GM12874 (cell line): ENCODE measurements at regions not wholly inside any gene's neighbourhood (a gene's known extent, or its start where the extent isn't known, plus 50 kb on each side); places are given as distances from the start of the nearest gene placed in this dataset.

Experiments
- TF ChIP-seq, protein P1 (sequence below): IDR thresholded peaks from 2 replicates; pipeline ENCODE4 v1.5.1; 2011; ENCODE audit warnings: low read depth, mild to moderate bottlenecking, control low read depth, low read length, moderate library complexity; ENCODE audit not compliant: insufficient read depth

DNA sequence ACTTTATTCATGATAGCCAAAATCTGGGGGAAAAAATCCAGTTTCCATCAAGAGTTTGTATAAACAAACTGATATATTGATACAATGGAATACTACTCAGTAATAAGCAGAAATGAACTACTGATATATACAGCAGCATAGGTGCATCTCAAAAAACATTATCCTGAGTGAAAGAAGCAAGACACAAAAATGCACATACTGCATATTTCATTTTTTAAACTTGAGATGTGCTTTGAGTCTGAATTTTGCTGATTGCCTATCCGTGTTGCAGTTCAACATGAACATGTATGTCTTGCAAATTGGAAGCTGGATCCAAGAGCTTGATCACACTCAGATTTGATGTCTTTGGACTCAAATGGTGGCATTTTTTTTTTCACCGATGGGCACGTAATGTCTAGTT is 132.4 kb downstream of the TSEN15 start:
- TF ChIP-seq, protein P1, sequence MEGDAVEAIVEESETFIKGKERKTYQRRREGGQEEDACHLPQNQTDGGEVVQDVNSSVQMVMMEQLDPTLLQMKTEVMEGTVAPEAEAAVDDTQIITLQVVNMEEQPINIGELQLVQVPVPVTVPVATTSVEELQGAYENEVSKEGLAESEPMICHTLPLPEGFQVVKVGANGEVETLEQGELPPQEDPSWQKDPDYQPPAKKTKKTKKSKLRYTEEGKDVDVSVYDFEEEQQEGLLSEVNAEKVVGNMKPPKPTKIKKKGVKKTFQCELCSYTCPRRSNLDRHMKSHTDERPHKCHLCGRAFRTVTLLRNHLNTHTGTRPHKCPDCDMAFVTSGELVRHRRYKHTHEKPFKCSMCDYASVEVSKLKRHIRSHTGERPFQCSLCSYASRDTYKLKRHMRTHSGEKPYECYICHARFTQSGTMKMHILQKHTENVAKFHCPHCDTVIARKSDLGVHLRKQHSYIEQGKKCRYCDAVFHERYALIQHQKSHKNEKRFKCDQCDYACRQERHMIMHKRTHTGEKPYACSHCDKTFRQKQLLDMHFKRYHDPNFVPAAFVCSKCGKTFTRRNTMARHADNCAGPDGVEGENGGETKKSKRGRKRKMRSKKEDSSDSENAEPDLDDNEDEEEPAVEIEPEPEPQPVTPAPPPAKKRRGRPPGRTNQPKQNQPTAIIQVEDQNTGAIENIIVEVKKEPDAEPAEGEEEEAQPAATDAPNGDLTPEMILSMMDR = no peak

DNA sequence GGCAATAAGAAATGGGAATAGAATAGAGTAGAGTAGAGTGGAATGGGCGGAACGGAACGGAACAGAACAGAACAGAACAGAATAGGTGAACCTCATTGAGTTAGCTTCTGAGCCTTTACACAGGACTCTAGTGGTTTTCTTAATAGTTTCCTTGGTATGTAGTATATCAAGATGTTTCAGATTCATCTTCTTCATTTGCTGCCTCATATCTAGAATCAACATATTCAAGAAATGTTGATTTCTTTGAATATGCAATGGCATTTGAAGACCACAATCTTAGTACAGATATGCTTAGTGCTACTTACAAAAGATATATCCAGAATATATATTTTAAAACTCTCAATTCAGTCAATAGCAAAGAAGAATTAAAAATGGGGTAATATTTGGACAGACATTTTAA is 133.8 kb downstream of the TSEN15 start:
- TF ChIP-seq, protein P1 = no peak

DNA sequence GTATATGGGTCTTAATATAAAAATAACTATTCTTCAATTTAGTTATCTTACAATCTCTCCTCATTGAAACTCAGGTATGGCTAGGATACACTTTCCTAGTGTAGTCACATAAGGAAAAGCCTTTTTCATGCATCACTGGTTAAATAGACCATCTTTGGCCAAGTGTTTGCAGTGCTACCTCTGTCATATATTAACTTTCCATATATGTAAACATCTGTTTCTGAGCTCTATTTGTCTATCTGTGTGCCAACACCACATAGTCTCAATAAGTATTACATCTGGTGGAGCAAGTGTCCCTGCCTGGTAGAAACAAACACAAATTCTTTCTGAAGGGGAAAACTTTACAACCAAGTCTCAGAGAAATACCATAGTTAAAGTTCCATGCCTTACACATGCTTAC is 134.6 kb downstream of the TSEN15 start:
- TF ChIP-seq, protein P1 = no peak

DNA sequence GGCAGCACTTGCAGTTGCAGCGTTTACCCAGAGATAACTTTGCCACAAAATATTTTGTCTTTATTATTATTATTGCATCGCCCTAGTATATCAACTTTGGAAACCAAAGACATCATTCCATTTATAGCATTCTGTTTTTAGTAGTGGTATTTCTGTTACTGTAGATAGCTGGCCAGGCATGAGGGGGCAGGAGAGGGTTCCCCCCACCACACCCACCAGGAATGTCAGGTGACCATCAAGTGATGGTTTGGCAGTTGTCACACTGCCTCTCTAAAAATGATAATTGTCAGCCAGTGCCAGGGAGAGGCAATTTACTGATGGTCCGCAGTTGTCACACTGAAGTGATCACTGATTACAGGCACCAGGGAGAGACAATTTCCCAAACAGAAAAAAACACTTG is 135.6 kb downstream of the TSEN15 start:
- TF ChIP-seq, protein P1 = no peak

DNA sequence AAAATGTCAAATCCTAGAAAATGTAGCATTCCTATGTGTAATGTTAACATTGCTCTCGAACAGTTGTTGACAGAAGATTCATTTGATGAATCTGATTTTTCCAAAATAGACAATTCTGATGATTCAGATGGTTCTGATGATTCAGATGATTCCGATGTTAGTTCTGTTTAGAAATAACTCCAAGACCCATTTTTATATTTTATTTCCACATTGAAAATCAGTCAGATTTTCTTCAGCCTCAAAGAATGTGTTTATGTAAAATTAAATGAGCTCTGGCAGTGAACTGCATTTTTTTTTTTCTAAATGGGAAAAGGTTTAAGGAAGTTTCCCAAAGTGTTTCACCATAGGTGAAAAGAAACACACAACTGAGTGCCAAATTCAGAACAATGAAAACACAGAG is 136.5 kb downstream of the TSEN15 start:
- TF ChIP-seq, protein P1 = no peak

DNA sequence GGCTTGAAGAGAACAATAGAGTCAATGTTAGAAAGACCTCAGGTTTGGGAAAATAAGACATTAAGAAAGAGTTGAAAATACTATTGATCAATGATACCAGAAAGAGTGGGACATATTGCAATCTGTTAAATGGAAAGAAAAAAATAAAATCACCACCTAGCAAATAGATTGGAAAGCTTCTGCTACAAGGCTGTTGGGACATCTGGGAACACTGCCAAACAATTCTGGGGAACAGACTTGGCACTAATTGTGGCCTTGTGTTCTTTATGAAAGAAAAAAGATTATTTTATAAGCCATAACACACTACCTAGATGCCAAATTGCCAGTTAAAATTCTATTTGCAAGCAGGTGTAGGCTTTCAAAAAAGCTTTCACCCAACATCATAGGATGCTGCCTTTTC is 137.8 kb downstream of the TSEN15 start:
- TF ChIP-seq, protein P1 = no peak

DNA sequence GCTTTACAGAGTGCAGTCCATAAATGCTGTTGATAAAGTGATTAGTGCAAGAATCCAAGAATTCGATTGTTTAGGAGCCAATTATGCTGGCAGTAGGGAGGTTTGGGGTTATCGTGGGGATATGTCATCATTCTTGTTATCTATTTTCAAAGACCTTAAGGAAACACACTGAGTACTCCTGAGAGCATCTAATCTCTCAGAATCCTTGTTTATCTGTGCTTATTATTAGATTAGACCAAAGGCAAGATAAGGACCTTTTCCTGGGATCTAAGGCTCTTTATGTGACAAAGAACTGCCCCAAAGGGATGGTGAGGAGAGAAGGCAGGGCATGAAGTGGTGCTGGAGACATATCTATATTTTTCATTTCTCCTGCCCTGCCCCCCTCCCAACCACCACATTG is 139.1 kb downstream of the TSEN15 start:
- TF ChIP-seq, protein P1 = no peak

DNA sequence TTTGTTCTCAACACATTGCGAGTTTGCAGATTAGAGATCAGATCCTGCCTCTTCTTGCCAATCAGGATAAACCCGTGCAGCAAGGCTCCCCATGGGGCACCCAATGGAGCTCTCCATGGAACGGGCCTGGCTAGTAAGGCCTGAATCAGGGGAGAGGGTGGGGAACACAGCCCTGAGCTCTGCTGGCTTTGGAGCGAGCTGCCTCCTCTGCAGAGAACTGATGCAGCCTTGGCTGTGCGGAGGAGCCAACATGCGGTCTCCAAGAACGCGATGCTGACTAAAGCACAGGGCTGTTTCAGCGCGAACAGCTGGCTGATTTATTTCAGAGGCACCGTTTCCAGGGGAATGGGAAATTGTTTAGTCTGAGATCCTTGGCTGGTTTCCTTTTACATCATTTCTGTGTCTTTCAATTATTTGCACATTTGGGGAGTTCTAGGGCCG is 139.7 kb downstream of the TSEN15 start:
- TF ChIP-seq, protein P1 = no peak
